Embryonic facial prominence (tissue), 1 donor: ENCODE measurements at regions not wholly inside any gene's neighbourhood (a gene's known extent, or its start where the extent isn't known, plus 50 kb on each side); places are given as distances from the start of the nearest gene placed in this dataset.

Experiments used
- DNase-seq: peaks from one replicate; pipeline ENCODE4 v3.0.0-alpha.2; 2016; ENCODE audit errors: extremely low spot score

GRCh38 chr10:75347186-75347585 lies 54.4 kb downstream of the ZNF503 start:
- DNase-seq: no peak

- DNase-seq: no peak
Observed at GRCh38 chr10:75345738-75346137, 55.8 kb downstream of the ZNF503 start.

GRCh38 chr10:75344170-75344569 lies 57.4 kb downstream of the ZNF503 start:
- no peak for DNase-seq

- DNase-seq: no peak
Observed at GRCh38 chr10:75342397-75342796, 59.2 kb downstream of the ZNF503 start.

GRCh38 chr10:75335983-75336382 lies 65.6 kb downstream of the ZNF503 start:
- DNase-seq: no peak

GRCh38 chr10:75335191-75335590 lies 66.4 kb downstream of the ZNF503 start:
- no peak for DNase-seq

- no peak for DNase-seq
Observed at GRCh38 chr10:75334720-75335119, 66.8 kb downstream of the ZNF503 start.

GRCh38 chr10:75332081-75332480 lies 69.5 kb downstream of the ZNF503 start:
- DNase-seq: no peak

- DNase-seq: no peak
Observed at GRCh38 chr10:75331081-75331480, 70.5 kb downstream of the ZNF503 start.

- no peak for DNase-seq
Observed at GRCh38 chr10:75329190-75329745, 72.3 kb downstream of the ZNF503 start.

GRCh38 chr10:75326306-75326705 lies 75.3 kb downstream of the ZNF503 start:
- DNase-seq: no peak

GRCh38 chr10:75319274-75319673 lies 82.3 kb downstream of the ZNF503 start:
- DNase-seq: no peak

GRCh38 chr10:75314570-75314969 lies 78.8 kb upstream of the COMTD1 start:
- DNase-seq: no peak

GRCh38 chr10:75312440-75312839 lies 76.7 kb upstream of the COMTD1 start:
- DNase-seq: no peak

GRCh38 chr10:75305675-75306074 lies 69.9 kb upstream of the COMTD1 start:
- DNase-seq: no peak

- DNase-seq: no peak
Observed at GRCh38 chr10:75304741-75305390, 69.1 kb upstream of the COMTD1 start.

- no peak for DNase-seq
Observed at GRCh38 chr10:75304313-75304712, 68.6 kb upstream of the COMTD1 start.

GRCh38 chr10:75303045-75303777 lies 67.5 kb upstream of the COMTD1 start:
- DNase-seq: no peak

- no peak for DNase-seq
Observed at GRCh38 chr10:75302029-75302428, 66.3 kb upstream of the COMTD1 start.

GRCh38 chr10:75297021-75297599 lies 61.4 kb upstream of the COMTD1 start:
- no peak for DNase-seq

- no peak for DNase-seq
Observed at GRCh38 chr10:75295868-75296441, 60.2 kb upstream of the COMTD1 start.
